Osteocyte (in vitro differentiated cells): ENCODE measurements at regions not wholly inside any gene's neighbourhood (a gene's known extent, or its start where the extent isn't known, plus 50 kb on each side); places are given as distances from the start of the nearest gene placed in this dataset.

Experiments
- DNase-seq: peaks from one replicate; pipeline ENCODE4 v3.0.0; 2021; ENCODE audit warnings: mixed read lengths; ENCODE audit not compliant: unreplicated experiment; ENCODE audit errors: extremely low spot score
- H3K27ac Mint-ChIP-seq: one replicate; pipeline ENCODE4 v1.8.0; 2021; ENCODE audit warnings: mild to moderate bottlenecking, mixed read lengths; ENCODE audit not compliant: unreplicated experiment
- H3K27me3 Mint-ChIP-seq: one replicate; pipeline ENCODE4 v1.8.0; 2021; ENCODE audit warnings: mixed read lengths; ENCODE audit not compliant: unreplicated experiment
- H3K36me3 Mint-ChIP-seq: one replicate; pipeline ENCODE4 v1.8.0; 2021; ENCODE audit warnings: mixed read lengths; ENCODE audit not compliant: unreplicated experiment
- H3K4me1 Mint-ChIP-seq: one replicate; pipeline ENCODE4 v1.8.0; 2021; ENCODE audit warnings: mixed read lengths; ENCODE audit not compliant: unreplicated experiment
- H3K4me3 Mint-ChIP-seq: one replicate; pipeline ENCODE4 v1.8.0; 2021; ENCODE audit warnings: mild to moderate bottlenecking, moderate library complexity, mixed read lengths; ENCODE audit not compliant: unreplicated experiment
- H3K9me3 Mint-ChIP-seq: one replicate; pipeline ENCODE4 v1.8.0; 2021; ENCODE audit warnings: mixed read lengths; ENCODE audit not compliant: unreplicated experiment
- CTCF ChIP-seq: fragments of 200-600 bp; sonication (generic); IDR thresholded peaks from 2 replicates; pipeline ENCODE4 v1.5.0; 2021; ENCODE audit warnings: antibody characterized with exemption, mild to moderate bottlenecking, moderate library complexity

DNA sequence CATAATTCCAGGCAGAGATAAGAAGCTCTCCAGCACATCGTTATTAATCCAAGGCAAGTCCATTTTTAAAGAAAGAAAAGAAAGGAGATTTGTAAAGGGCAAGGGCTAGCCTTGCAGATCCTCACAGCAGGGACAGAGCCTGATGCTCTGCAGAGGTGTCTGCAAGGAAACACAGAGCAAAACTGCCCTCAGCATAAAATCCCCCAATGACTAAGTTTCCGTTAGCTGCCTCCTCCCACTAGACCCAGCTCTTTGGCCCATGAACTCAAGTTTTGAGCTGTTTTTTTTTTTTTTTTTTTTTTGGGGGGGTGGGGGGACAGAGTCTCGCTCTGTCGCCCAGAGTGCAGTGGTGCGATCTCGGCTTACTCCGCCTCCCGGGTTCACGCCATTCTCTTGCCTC, 300.7 kb downstream of the MTERF1 start:
- no peak for TF ChIP-seq CTCF
- no peaks in the 10 kb centered on the region for H3K36me3 Mint-ChIP-seq
- H3K9me3 Mint-ChIP-seq = peaks cover 3% of the 10 kb centered on the region
- H3K4me3 Mint-ChIP-seq = no peak overlapping the region
- peaks cover 5% of the 10 kb centered on the region for H3K27me3 Mint-ChIP-seq
- H3K4me1 Mint-ChIP-seq = no peaks in the 10 kb centered on the region
- DNase-seq = no peak
- no peak overlapping the region for H3K27ac Mint-ChIP-seq

- H3K9me3 Mint-ChIP-seq = no peaks in the 10 kb centered on the region
- no peak for TF ChIP-seq CTCF
- no peak overlapping the region for H3K4me3 Mint-ChIP-seq
- H3K36me3 Mint-ChIP-seq = no peaks in the 10 kb centered on the region
- H3K4me1 Mint-ChIP-seq = no peaks in the 10 kb centered on the region
- DNase-seq = no peak
- peaks cover 3% of the 10 kb centered on the region for H3K27me3 Mint-ChIP-seq
- H3K27ac Mint-ChIP-seq = no peak overlapping the region
These were observed 297.6 kb downstream of the MTERF1 start for GRCh38 chr7:91582799-91583477.

GRCh38 chr7:91596287-91596686, 284.2 kb downstream of the MTERF1 start:
- TF ChIP-seq CTCF = no peak
- H3K27ac Mint-ChIP-seq = no peak overlapping the region
- H3K4me1 Mint-ChIP-seq = no peaks in the 10 kb centered on the region

GRCh38 chr7:91598791-91599190, 281.7 kb downstream of the MTERF1 start:
- Mint-ChIP-seq H3K9me3 (no peaks in the 10 kb centered on the region), H3K27me3 (peaks cover 30% of the 10 kb centered on the region), H3K4me3 (no peak overlapping the region), H3K4me1 (no peaks in the 10 kb centered on the region), H3K27ac (no peak overlapping the region), H3K36me3 (no peaks in the 10 kb centered on the region)
- no peak for TF ChIP-seq CTCF
- no peak for DNase-seq

More at GRCh38 chr7:91596287-91596686, 284.2 kb downstream of the MTERF1 start:
- Mint-ChIP-seq H3K36me3 (no peaks in the 10 kb centered on the region), H3K9me3 (peaks cover 10% of the 10 kb centered on the region), H3K4me3 (no peak overlapping the region), H3K27me3 (peaks cover 29% of the 10 kb centered on the region)
- no peak for DNase-seq

DNA sequence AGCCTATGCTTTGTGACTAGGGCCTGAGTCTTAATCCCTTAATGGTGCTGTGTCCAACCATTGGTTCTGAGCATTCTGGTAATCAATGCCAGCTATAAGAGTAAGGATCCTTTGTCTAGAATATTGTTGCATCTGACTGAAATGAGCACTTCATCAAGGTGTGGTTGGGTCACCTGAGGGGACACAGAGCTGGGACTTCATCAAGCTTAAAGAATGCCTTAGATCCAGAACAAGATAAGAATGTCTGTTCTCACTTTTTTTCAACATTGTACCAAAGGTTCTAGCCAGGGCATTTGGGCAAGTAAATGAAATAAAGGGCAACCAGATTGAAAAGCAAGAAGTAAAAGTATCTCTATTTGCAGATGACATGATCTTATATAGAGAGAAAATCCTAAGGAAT, 280.4 kb downstream of the MTERF1 start:
- Mint-ChIP-seq H3K27ac (no peak overlapping the region), H3K4me3 (no peak overlapping the region)

More for the DNA sequence above, 280.4 kb downstream of the MTERF1 start:
- Mint-ChIP-seq H3K9me3 (no peaks in the 10 kb centered on the region), H3K4me1 (no peaks in the 10 kb centered on the region), H3K36me3 (no peaks in the 10 kb centered on the region), H3K27me3 (peaks cover 32% of the 10 kb centered on the region)
- no peak for TF ChIP-seq CTCF
- DNase-seq = no peak
